ENCODE measurements at regions not wholly inside any gene's neighbourhood (a gene's known extent, or its start where the extent isn't known, plus 50 kb on each side); places are given as distances from the start of the nearest gene placed in this dataset.

DNA sequence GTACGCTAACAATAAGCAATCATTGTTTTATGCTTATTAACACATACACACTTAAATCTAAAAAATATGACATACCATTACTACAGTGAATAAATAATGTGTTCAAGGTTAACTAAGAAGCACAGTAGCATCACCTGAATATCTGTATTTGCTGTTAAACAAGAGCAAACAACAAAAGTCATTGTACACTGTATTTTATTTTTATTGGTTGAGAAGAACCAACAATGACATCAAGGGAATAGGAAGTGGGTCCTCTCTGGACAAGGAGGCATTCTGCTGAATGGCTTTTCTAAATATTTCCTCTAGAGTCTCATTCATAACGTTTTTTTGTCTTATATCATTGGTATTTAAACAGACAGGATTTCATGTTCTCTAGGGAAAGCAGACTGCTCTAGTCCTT lies 460.4 kb downstream of the CDH9 start:
- Histone ChIP-seq H3K4me2 (ENCODE audit: low read depth, low read length) (no peak overlapping the region), H3K9ac (ENCODE audit: insufficient read depth, low read depth, low read length) (no peak overlapping the region), H3K4me3 (replicated peaks in 1 of 3; ENCODE audit: insufficient read depth in 1 of 3, low read depth in 2 of 3, low read length in 3 of 3) (no peak overlapping the region), H2AFZ (ENCODE audit: low read length) (no peak overlapping the region), H3K9me3 (ENCODE audit: low read length) (0 out of 2 replicates have a peak, but pooled peaks cover 5% of the 10 kb centered on the region), H3K27ac (ENCODE audit: extremely low read length, insufficient read depth, low read length) (no peak overlapping the region), H3K36me3 (replicated peaks in 1 of 2; ENCODE audit: control insufficient read depth in 1 of 2, insufficient read depth in 2 of 2, low read length in 2 of 2) (no peaks in the 10 kb centered on the region), H3K79me2 (ENCODE audit: insufficient read depth, low read length) (no peaks in the 10 kb centered on the region), H4K20me1 (ENCODE audit: insufficient read depth, low read length) (no peaks in the 10 kb centered on the region), H3K4me1 (ENCODE audit: insufficient read depth, low read length) (no peaks in the 10 kb centered on the region), H3K27me3 (ENCODE audit: control insufficient read depth in 1 of 2, insufficient read depth in 2 of 2, low read length in 2 of 2) (no peaks in the 10 kb centered on the region)
- TF ChIP-seq, protein P1, sequence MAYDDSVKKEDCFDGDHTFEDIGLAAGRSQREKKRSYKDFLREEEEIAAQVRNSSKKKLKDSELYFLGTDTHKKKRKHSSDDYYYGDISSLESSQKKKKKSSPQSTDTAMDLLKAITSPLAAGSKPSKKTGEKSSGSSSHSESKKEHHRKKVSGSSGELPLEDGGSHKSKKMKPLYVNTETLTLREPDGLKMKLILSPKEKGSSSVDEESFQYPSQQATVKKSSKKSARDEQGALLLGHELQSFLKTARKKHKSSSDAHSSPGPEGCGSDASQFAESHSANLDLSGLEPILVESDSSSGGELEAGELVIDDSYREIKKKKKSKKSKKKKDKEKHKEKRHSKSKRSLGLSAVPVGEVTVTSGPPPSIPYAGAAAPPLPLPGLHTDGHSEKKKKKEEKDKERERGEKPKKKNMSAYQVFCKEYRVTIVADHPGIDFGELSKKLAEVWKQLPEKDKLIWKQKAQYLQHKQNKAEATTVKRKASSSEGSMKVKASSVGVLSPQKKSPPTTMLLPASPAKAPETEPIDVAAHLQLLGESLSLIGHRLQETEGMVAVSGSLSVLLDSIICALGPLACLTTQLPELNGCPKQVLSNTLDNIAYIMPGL (CRISPR knock-in tag; IDR thresholded peaks at IDR 0.05; ENCODE audit: borderline replicate concordance in 1 of 2, low read depth in 1 of 2), result no peak
- TF ChIP-seq ZNF260 (CRISPR knock-in tag; IDR thresholded peaks at IDR 0.05; ENCODE audit: borderline replicate concordance, low read depth) (no peak), KMT2A (CRISPR knock-in tag; IDR thresholded peaks at IDR 0.05) (no peak), YEATS4 (CRISPR knock-in tag; IDR thresholded peaks at IDR 0.05; ENCODE audit: borderline replicate concordance) (no peak), HOXA5 (CRISPR knock-in tag; IDR thresholded peaks at IDR 0.05) (no peak), ZNF121 (CRISPR knock-in tag; IDR thresholded peaks at IDR 0.05) (no peak), TRIM24 (CRISPR knock-in tag; IDR thresholded peaks at IDR 0.05) (no peak), CREB1 (IDR thresholded peaks at IDR 0.05) (no peak), CREB1 (CRISPR knock-in tag; IDR thresholded peaks at IDR 0.05) (no peak), ZNF614 (CRISPR knock-in tag; IDR thresholded peaks at IDR 0.05; ENCODE audit: borderline replicate concordance) (no peak), ZNF230 (CRISPR knock-in tag; IDR thresholded peaks at IDR 0.05) (no peak), PLRG1 (conservative IDR thresholded peaks at IDR 0.05) (no peak), ZNF382 (CRISPR knock-in tag; IDR thresholded peaks at IDR 0.05; ENCODE audit: borderline replicate concordance) (no peak)
- TF ChIP-seq, protein P2, sequence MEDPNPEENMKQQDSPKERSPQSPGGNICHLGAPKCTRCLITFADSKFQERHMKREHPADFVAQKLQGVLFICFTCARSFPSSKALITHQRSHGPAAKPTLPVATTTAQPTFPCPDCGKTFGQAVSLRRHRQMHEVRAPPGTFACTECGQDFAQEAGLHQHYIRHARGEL (CRISPR knock-in tag; IDR thresholded peaks at IDR 0.05), result no peak
- TF ChIP-seq, protein P3, sequence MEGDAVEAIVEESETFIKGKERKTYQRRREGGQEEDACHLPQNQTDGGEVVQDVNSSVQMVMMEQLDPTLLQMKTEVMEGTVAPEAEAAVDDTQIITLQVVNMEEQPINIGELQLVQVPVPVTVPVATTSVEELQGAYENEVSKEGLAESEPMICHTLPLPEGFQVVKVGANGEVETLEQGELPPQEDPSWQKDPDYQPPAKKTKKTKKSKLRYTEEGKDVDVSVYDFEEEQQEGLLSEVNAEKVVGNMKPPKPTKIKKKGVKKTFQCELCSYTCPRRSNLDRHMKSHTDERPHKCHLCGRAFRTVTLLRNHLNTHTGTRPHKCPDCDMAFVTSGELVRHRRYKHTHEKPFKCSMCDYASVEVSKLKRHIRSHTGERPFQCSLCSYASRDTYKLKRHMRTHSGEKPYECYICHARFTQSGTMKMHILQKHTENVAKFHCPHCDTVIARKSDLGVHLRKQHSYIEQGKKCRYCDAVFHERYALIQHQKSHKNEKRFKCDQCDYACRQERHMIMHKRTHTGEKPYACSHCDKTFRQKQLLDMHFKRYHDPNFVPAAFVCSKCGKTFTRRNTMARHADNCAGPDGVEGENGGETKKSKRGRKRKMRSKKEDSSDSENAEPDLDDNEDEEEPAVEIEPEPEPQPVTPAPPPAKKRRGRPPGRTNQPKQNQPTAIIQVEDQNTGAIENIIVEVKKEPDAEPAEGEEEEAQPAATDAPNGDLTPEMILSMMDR (CRISPR knock-in tag; IDR thresholded peaks at IDR 0.05), result no peak
- TF ChIP-seq, protein P4, sequence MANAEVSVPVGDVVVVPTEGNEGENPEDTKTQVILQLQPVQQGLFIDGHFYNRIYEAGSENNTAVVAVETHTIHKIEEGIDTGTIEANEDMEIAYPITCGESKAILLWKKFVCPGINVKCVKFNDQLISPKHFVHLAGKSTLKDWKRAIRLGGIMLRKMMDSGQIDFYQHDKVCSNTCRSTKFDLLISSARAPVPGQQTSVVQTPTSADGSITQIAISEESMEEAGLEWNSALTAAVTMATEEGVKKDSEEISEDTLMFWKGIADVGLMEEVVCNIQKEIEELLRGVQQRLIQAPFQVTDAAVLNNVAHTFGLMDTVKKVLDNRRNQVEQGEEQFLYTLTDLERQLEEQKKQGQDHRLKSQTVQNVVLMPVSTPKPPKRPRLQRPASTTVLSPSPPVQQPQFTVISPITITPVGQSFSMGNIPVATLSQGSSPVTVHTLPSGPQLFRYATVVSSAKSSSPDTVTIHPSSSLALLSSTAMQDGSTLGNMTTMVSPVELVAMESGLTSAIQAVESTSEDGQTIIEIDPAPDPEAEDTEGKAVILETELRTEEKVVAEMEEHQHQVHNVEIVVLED (CRISPR knock-in tag; IDR thresholded peaks at IDR 0.05; ENCODE audit: borderline replicate concordance), result no peak
- 0% methylated on average over 2 of the region's 2 CpGs for WGBS (ENCODE audit: low lambda C conversion rate)
- POLR2A ChIA-PET, result no interaction called here
- CTCF ChIA-PET (ENCODE audit: low intra/inter-chr PET ratio, low total read pairs), result no interaction called here
- ATAC-seq (no peak), FAIRE-seq (no peak), DNase-seq (ENCODE audit: low spot score) (no peak)
- BruUV-seq (replicated peaks), result no TSS peak
- intact Hi-C loops (cut with micrococcal nuclease; ENCODE audit: unreplicated experiment), result no loop called here
- in situ Hi-C loops (cut with HindIII; ENCODE audit: extremely low pct_ligation_motif_present, low pct_unique_long_range_greater_than_20kb), result no loop called here
